Upper lobe of left lung (tissue), 6 donors: ENCODE measurements at regions not wholly inside any gene's neighbourhood (a gene's known extent, or its start where the extent isn't known, plus 50 kb on each side); places are given as distances from the start of the nearest gene placed in this dataset.
A peak's percentile ranks its signal among the peaks of the same experiment; 100 is the strongest.

Source experiments
- ATAC-seq, 2 donors: fragments of 200-7000 bp; cut with Tn5 transposase; one replicate each; pipeline ENCODE4 v1.9.1; 2022; ENCODE audit warnings: mild to moderate bottlenecking in 2 of 2, moderate library complexity in 2 of 2; ENCODE audit not compliant: low FRiP score in 2 of 2
- DNase-seq, 2 donors: peaks; one replicate each; pipeline ENCODE4 v3.0.0-alpha.2; 2019 to 2020
- H3K27ac ChIP-seq, 4 donors: fragments of 200-600 bp; sonication (generic); one replicate each; pipeline ENCODE4 v1.5.1; 2016 to 2019
- H3K27me3 ChIP-seq, 4 donors: fragments of 200-600 bp; sonication (generic); one replicate each; pipeline ENCODE4 v1.5.1; 2017 to 2019
- H3K36me3 ChIP-seq, 4 donors: fragments of 200-600 bp; sonication (generic); one replicate each; pipeline ENCODE4 v1.5.1; 2016 to 2019
- H3K4me1 ChIP-seq, 4 donors: fragments of 200-600 bp; sonication (generic); one replicate each; pipeline ENCODE4 v1.5.1; 2018 to 2019
- H3K4me3 ChIP-seq, 4 donors: fragments of 200-600 bp; sonication (generic); one replicate each; pipeline ENCODE4 v1.5.1; 2017 to 2019; ENCODE audit warnings: mild to moderate bottlenecking in 2 of 4, moderate library complexity in 1 of 4
- H3K9me3 ChIP-seq, 4 donors: fragments of 200-600 bp; sonication (generic); one replicate each; pipeline ENCODE4 v1.5.1; 2018 to 2019
- CTCF ChIP-seq, 6 experiments: fragments of 450-650 bp in 4 of 6; fragments of 200-600 bp in 2 of 6; sonication (generic) in 2 of 6; IDR thresholded peaks; one replicate each; pipeline ENCODE4 v1.5.1; 2016 to 2019; ENCODE audit warnings: antibody characterized with exemption in 6 of 6
- EP300 ChIP-seq, 4 donors: sonication (generic); formaldehyde crosslinking; IDR thresholded peaks; one replicate each; pipeline ENCODE4 v1.5.1; 2017; ENCODE audit warnings: antibody characterized with exemption in 4 of 4, control low read depth in 2 of 4
- POLR2A ChIP-seq, 4 donors: fragments of 450-650 bp; IDR thresholded peaks; one replicate each; pipeline ENCODE4 v1.5.1; 2016 to 2017; ENCODE audit warnings: antibody characterized with exemption in 4 of 4, mild to moderate bottlenecking in 2 of 4
- POLR2AphosphoS5 ChIP-seq, 2 donors: sonication (generic); formaldehyde crosslinking; IDR thresholded peaks; one replicate each; pipeline ENCODE4 v1.5.1; 2017; ENCODE audit warnings: antibody characterized with exemption in 2 of 2
- WGBS, 2 donors: methylation state at CpG; one replicate each; pipeline ENCODE4 v1.1.5; 2017 to 2018; 5-methylcytosine and 5-hydroxymethylcytosine counted together
- donor health status: DM: no; HTN: no; CAD: no; lungs with moderate emphysema.
- donor health status: DM: no; HTN: yes; CAD: no; lungs with severe emphysema.

DNA sequence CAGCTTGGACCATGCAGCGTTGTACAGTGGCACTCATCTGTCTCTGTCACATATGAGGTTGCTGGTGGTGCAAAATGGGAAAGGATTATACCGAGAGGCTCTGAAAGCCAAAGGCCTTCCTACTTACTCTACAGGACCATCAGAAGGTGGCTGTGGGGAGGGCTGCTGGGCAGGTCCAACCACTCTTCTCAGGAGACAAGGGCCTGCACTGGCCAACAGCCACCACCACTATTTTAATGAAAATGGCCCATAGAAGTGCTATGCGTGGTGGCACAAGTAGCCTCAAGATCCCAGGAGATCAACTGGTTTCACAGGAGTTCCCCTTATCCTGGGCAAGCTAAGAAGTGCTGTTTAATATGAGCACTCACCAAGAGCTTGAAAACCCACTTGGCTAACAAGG lies 52.3 kb downstream of the MRPL57 start:
- peak in 1 of 2 donors; percentile 57 for DNase-seq

DNA sequence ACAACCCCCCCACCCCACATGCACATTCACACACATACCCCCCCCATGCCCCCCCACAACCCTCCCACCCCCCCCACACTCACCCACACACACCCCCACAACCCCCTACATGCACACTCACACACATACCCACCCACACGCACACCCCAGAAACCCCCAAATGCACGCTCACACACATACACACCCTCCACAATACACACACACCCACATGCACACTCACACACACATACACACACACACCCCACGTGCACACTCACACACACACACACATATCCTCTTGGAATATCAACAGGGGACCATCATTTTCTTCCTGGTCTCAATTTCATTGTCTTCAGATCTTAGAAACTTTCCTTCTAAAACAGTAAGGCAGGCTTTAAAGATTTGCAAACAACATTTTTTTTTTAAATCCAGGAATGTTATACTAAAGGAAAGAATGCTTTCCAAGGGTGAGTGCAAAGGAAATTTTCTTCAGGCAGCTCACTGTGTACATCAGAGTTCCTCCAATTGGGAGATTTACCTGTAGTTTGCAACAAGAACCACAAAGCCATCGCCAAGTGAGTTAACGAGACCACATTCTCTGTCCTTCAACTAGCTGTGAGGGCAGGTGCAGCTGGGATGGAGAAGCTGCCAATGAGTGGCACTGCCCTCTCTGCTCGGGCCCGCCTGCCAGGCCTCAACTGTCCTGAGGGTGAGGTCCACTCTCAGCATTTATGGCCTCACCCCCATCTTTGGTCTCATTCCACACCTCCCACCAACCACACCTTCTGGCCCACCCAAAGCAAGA lies 53.0 kb downstream of the MRPL57 start:
- Histone ChIP-seq H3K27ac (no peak overlapping the region), H3K4me1 (no peaks in the 10 kb centered on the region), H3K36me3 (no peaks in the 10 kb centered on the region), H3K27me3 (no peaks in the 10 kb centered on the region), H3K4me3 (no peak overlapping the region), H3K9me3 (no peaks in the 10 kb centered on the region)
- DNase-seq (peak in 1 of 2 donors; percentile 45), ATAC-seq (no peak)
- WGBS, 2 donors: 82 to 90% methylated on average over 7 of the region's 7 CpGs
- TF ChIP-seq POLR2AphosphoS5 (IDR thresholded peaks at IDR 0.05): no peak
- TF ChIP-seq POLR2A (IDR thresholded peaks at IDR 0.05): no peak
- no peak for TF ChIP-seq CTCF (IDR thresholded peaks at IDR 0.05)
- no peak for TF ChIP-seq EP300 (IDR thresholded peaks at IDR 0.05)

More for the DNA sequence above, 52.3 kb downstream of the MRPL57 start:
- Histone ChIP-seq H3K27me3 (no peaks in the 10 kb centered on the region), H3K4me3 (no peak overlapping the region), H3K27ac (no peak overlapping the region), H3K9me3 (no peaks in the 10 kb centered on the region), H3K36me3 (no peaks in the 10 kb centered on the region), H3K4me1 (no peaks in the 10 kb centered on the region)
- TF ChIP-seq POLR2A (IDR thresholded peaks at IDR 0.05) (no peak), POLR2AphosphoS5 (IDR thresholded peaks at IDR 0.05) (no peak), CTCF (IDR thresholded peaks at IDR 0.05) (no peak), EP300 (IDR thresholded peaks at IDR 0.05) (no peak)
- WGBS, 2 donors: 62 to 75% methylated on average over 2 to 3 of the region's 3 CpGs
- ATAC-seq: no peak

DNA sequence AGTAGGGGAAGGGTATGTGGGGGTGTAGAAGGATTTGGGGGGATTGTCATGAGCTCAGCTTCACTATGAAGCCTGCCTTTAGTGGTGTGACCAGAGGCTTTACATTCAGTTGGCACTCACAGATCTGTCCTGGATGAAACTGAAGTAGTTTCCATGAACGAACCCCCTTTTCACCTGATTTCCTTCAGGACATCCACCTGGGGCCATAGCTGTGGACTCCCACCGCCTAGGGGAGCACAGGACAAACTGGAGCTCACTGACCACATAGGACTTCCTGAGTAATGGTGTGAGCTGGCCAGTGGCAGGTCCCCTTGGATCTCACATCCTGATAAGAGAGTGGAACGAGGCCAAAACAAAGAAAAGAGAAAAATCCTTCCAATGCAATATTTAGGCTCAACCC lies 54.1 kb downstream of the MRPL57 start:
- DNase-seq: no peak
- Histone ChIP-seq H3K4me3 (no peak overlapping the region), H3K36me3 (no peaks in the 10 kb centered on the region), H3K27ac (no peak overlapping the region), H3K9me3 (no peaks in the 10 kb centered on the region), H3K27me3 (no peaks in the 10 kb centered on the region), H3K4me1 (no peaks in the 10 kb centered on the region)
- TF ChIP-seq EP300 (IDR thresholded peaks at IDR 0.05) (no peak), POLR2A (IDR thresholded peaks at IDR 0.05) (no peak), POLR2AphosphoS5 (IDR thresholded peaks at IDR 0.05) (no peak), CTCF (IDR thresholded peaks at IDR 0.05) (no peak)
- no peak for ATAC-seq
- WGBS, 2 donors: 72 to 79% methylated on average over 3 of the region's 3 CpGs

DNA sequence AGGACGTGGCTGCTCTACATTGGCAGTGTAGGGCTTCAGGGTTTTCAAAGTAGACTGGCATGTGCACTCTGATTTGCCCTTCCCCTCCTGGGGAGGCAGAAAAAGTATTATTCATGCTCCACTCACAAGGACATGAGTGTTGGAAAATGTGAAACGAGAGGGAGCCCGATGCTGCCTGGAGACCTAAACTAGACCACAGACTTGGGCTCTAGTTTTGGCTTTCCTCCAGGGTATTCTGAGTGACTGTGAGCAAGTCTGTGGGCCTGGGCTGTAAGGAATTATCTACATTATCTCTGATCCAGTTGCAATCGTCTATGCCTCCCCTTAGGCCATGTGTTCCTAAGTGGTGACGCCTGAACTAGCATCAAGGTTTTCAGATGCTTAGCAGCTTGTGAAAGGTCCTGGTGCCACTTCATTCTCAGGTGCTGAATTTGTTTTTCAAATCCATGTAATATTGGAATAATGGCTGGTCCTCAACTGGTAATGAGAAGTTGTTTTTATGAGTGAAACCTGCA lies 55.0 kb downstream of the MRPL57 start:
- Histone ChIP-seq H3K4me3 (no peak overlapping the region), H3K27ac (no peak overlapping the region), H3K4me1 (no peaks in the 10 kb centered on the region), H3K36me3 (no peaks in the 10 kb centered on the region), H3K9me3 (no peaks in the 10 kb centered on the region), H3K27me3 (no peaks in the 10 kb centered on the region)
- TF ChIP-seq CTCF (IDR thresholded peaks at IDR 0.05) (no peak), POLR2A (IDR thresholded peaks at IDR 0.05) (no peak), EP300 (IDR thresholded peaks at IDR 0.05) (no peak), POLR2AphosphoS5 (IDR thresholded peaks at IDR 0.05) (no peak)
- WGBS, 2 donors: 79 to 81% methylated on average over 5 of the region's 5 CpGs
- ATAC-seq (no peak), DNase-seq (no peak)

GRCh38 chr13:21232196-21232595 lies 55.7 kb downstream of the MRPL57 start:
- peak in 1 of 2 donors; percentile 79 for ATAC-seq
- H3K9me3 ChIP-seq: no peaks in the 10 kb centered on the region
- no peak for DNase-seq
- H3K27me3 ChIP-seq: no peaks in the 10 kb centered on the region
- no peak for TF ChIP-seq EP300 (IDR thresholded peaks at IDR 0.05)
- no peak for TF ChIP-seq CTCF (IDR thresholded peaks at IDR 0.05)
- TF ChIP-seq POLR2A (IDR thresholded peaks at IDR 0.05): no peak
- TF ChIP-seq POLR2AphosphoS5 (IDR thresholded peaks at IDR 0.05): no peak
- 69 to 70% methylated on average over 8 of the region's 8 CpGs for WGBS, 2 donors
- no peak overlapping the region for H3K27ac ChIP-seq
- H3K36me3 ChIP-seq: no peaks in the 10 kb centered on the region
- H3K4me3 ChIP-seq: no peak overlapping the region
- no peaks in the 10 kb centered on the region for H3K4me1 ChIP-seq
